Islet precursor cell (in vitro differentiated cells): ENCODE measurements at regions not wholly inside any gene's neighbourhood (a gene's known extent, or its start where the extent isn't known, plus 50 kb on each side); places are given as distances from the start of the nearest gene placed in this dataset.
"Not testable (repeated sequence)": the region's sequence is repeated elsewhere in the genome, so short reads cannot be mapped to it uniquely, and the experiment has no call there.

Experiments
- DNase-seq: peaks from one replicate; pipeline ENCODE4 v3.0.0-alpha.2; 2018

DNA sequence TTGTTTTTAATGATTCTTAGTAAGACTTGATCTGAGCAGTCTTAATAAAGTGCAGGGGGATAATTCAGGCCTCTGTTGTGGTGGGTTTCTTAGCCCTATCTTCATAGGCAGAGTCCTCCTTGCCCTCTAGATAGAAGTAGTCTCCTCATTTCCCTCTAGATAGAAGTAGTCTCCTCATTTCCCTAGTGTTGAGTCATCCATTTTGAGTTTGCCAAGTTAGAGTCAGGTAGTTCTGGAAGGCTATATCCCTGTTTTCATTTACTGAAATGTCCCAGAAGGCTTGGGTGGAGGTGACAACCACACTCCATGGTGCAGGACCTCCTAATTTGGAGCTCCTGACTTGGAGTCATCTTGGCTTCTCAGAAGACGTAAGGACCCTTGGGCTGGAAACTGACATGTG lies 384.6 kb downstream of the MLLT3 start:
- DNase-seq: no peak

DNA sequence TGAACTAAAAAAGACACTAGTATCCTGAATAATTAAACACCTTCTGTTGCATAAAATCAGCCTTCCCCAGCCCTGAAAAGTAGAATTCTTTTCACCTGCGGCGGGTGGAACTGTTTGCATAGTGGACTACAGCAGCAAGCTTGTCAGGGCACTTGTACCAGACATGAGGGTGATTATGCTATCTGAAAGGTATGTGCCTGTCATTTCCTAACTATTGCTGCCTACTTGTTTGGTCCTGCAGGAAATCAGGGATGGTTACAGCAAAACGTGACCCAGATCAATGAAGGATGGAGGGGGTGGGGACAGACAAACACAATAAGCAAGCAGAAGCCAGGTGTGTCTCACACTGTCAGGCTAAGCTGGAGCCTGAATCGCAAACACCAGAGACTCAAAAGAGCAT lies 385.6 kb downstream of the MLLT3 start:
- peak; percentile 54 for DNase-seq

DNA sequence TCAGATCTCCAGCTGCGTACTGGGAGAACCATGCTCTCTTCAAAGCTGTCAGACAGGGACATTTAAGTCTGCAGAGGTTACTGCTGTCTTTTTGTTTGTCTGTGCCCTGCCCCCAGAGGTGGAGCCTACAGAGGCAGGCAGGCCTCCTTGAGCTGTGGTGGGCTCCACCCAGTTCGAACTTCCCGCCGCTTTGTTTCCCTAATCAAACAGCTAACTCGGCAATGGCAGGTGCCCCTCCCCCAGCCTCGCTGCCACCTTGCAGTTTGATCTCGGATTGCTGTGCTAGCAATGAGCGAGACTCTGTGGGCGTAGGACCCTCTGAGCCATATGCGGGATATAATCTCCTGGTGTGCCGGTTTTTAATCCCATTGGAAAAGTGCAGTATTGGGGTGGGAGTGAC lies 387.1 kb downstream of the MLLT3 start:
- not testable (repeated sequence) for DNase-seq

DNA sequence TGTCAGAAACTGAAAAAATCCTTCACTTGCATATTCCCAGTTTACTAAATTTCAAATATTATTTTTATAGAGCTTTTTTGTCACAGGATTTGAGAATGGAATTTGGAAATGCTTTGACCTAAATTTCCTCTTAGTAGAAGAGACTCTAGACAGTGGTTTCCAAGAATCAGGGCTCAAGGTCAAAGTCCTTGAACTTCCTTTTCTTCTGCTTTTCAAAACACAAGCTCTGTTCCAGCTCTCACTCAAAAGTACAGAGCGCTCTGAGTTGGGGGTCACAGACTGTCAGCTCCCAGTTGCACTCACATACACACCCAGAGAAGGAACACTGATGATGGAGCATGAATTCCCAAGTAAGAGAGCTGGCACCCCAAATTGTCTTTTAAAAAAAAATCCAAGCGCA lies 394.2 kb downstream of the MLLT3 start:
- DNase-seq: no peak

DNA sequence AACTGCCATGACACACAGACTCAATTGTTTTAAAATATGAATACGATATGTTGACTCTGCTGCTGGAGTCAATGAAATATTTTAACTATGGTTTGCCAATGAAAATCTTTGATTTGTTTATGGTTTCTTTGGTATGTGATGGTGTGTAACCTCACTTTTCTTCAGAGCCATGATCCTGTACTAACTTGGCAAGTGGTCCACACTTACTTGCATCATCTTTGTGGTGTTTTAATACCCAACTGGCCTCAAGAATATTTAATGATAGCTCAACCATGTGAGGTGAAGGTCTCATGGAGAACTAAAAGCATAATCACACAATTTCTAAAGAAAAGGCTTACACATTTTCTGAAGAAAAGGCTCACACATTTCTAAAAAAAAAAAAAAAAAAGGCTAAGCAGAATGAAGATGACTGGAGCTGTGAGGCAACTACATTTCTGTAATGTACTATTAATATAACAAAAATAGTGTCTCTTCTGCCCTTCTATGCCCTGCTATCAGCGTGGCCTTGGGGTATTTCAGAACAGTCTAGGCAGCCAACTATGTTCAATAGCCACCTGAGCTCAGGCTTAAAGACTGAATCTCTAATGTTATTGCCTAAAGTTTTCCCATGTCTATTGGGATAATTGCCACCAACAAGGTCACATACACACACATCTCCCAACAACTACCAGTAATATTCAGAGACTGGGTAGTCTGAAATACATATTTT lies 395.0 kb downstream of the MLLT3 start:
- no peak for DNase-seq

DNA sequence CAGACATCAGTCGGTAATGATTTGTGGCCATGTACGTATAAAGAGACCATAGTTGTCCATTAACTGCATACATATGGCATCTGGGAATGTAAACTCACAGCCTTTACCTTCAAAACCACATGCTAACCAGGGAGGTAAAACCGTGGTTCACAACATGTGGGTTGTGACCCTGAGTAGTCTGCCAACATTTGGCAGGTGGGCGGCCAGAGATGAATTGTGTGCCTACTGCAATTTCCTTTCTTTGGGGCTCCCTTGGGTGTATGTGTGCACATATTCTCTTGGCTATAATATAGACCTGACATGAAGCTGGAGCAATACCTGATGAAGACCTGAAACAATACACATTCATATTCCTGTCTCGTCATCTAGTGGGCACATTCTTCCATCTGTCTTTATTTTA lies 396.0 kb downstream of the MLLT3 start:
- no peak for DNase-seq

DNA sequence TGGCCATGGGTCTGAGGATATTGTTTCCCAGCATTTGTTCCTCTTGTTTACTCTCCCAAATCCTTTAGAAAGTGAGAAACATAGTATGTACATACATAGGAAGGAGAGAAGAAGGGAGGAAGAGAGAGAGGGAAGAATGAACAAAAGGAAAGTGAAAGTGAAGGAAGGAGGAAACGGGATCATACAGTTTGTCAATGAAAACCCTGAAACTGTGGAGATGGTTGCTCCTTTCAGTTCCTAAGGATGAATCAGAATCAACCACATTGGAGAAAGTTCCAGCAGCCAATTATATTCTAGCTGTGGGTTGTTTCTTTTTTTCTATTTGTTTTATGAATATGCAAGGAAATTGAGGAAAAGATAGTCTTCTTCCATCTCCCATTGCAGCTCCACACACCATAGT lies 396.5 kb downstream of the MLLT3 start:
- DNase-seq: no peak

DNA sequence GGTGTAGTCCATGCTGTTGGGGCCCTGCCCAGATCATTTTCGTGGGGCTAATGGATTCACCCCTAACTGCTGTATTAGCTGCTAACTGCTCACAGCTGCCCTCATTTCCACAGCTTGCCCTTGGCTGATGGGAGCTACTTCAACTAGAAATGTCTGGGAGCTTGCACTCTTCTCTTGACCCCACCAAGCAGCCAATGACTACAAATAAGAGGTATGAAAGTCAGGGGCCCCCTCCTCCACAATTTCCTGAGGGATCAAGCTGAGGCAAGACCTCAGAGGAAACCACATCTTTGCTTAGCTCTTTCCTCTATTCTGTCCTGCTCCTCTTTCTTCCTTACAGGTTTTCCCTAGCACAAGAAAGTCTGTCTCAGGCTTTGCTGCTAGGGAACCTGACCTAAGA lies 397.5 kb downstream of the MLLT3 start:
- DNase-seq: no peak

DNA sequence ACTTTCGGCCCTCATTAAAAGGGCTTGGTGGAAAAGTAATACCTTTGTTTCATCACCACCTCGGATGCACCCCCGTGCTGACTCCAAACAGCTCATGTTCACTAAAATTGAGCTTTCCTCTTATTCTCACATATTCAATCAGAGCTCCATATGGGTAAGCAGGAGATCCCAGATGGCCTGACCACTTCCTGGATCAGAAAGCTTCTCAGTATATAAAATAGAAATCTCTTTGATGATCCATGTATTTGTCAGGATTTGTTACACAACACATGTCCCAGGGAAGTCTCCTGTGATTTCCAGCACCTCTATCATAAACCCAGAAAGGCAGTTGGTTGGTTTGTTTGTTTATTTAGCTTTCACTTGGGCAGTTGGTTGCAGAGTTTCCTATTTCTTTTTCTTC lies 402.0 kb downstream of the MLLT3 start:
- no peak for DNase-seq

DNA sequence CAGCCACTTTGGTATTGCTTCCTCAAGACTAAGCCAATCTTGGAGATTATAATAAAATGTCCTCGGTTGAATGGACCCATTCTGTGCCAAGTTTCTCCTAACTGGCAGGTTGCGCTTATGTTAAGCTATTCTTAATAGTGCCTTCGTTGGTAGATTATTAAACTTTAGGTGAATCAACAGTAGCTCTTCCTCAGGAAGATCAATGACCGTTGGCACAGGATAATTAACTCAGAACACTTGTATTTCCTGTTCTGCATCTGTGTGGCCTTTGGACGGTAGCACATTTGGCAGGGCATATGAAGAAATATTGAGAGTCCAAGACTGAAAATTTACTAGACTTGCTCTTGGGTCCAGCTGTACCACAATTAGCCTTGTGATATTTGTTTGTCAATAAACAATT lies 402.9 kb downstream of the MLLT3 start:
- no peak for DNase-seq

DNA sequence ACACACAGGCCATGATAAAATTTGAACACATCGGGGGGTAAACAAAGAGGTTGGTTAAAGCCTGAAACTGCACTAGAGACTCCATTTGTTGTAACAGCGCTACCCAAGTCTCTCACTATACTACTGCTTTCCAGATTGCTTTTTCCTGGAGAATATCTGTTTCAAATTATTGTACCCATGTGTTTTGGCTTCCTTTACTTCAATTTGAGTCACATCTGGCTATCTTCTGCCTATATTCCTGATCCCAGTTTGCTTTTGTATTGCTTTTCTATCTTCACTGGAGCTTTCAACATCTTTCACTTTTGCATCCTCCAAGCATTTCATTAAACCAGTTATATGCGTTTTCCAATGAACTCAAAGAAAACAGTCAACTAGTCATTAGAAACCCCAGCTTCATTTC lies 404.7 kb downstream of the MLLT3 start:
- no peak for DNase-seq

DNA sequence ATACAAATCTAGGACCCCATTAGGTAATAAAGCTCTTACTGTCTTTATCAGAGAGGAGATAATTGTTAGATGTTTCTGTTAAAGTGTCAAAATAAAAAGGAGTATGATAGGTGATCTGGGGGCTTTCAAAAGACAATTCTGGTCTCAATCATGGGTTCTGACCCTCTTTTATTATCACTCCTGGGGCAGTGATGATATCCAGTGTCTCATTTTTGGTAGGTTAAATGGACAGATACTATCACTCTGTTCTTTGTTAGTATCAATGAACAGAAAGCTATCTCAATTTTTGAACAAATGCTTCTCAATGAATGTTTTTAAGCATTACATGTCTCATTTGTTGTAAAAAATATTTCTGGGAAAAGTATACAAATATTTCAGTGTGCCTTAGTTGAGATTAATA lies 405.9 kb downstream of the MLLT3 start:
- no peak for DNase-seq

DNA sequence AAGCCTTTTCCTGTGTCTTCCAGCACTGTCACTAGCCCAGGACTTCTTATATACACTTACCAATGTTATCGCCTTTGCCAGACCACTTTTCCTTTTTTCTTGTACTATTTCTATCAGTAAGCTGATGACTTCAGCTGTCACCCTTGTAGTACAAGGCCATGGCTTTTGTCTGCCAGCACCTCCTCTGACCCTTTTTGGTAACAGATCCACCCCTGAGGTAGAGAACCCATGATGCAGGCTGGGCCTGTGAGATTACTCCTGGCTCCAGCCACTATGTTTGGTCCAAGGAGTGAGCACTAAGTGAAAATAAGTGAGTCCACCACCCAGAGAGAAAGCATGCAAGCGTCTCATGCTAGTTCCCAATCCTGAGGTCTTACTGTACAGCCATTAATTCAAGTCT lies 406.7 kb downstream of the MLLT3 start:
- DNase-seq: peak; percentile 76

DNA sequence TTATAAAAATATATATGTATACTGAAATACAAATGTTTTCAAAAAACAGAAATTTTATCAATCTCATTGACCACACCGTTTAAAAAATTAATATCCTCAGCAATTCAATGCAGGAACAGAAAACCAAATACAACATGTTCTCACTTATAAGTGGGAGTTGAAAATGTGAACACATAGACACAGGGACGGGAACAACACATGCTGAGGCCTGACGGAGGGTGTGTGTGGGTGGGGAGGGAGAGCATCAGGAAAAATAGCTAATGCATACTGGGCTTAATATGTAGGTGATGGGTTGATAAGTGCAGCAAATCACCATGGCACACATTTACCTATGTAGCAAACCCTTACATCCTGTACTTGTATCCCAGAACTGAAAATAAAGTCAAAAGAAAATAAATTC lies 409.5 kb downstream of the MLLT3 start:
- DNase-seq: no peak

DNA sequence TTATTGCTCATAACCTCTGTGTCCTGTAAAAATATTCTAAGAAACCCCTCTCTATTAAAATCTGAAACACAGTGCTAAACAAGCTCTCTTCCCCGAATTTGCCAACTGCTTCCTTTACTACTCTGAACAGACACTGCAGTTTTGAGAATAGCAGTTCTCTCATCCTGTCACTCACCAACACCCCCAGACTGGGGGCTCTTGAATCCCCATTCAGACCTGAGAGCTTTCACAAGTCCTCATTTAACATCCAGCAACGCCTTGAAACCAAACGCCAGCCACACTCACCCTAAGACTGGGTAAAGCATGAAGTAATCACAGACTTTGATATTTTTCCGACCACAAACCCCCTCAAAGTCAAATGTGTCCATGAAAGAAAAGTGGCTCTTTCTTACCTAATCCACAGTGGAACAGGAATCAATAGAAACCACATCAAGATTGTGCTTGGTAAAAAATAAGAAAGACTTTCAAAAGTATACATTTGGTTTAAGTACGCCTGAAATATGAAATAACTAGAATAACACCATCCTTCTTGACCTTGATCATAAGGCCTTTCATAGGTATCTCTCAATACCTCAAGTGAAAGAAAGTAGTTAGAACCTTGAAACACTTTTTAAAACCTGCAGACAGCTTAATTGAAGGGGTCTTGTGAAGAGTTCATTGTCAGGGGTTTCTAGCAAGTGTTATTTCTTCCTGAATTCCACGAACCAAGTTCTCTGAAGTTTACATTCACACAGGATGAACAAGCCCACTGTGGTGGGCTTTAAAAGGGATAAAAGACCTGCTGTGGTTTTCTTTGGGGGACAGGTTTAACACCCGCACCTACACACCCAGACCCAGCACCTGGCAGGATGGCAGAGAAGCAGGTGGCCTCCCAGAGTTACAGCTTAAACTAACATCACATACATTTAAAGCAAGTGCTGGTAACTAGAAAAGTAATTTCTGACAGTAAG lies 412.6 kb downstream of the MLLT3 start:
- no peak for DNase-seq

DNA sequence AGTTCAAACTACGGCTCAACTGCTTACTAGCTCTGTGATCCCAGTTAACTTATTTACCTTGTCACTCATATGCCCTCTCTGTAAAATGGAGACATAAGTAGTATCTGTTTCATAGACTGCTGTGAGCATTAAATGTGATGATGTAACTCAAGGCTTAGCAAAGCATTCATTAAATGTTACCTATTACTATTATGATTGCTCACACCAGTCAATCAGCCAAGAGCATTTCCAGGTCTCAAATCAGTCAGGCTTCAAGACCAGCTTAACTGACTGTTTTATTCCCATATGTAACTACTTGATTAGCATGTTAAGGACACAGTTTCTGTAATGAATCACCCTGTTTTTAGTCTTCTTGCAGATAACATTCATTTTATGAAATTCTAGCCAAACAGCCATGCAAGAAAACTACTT lies 413.3 kb downstream of the MLLT3 start:
- DNase-seq: no peak

DNA sequence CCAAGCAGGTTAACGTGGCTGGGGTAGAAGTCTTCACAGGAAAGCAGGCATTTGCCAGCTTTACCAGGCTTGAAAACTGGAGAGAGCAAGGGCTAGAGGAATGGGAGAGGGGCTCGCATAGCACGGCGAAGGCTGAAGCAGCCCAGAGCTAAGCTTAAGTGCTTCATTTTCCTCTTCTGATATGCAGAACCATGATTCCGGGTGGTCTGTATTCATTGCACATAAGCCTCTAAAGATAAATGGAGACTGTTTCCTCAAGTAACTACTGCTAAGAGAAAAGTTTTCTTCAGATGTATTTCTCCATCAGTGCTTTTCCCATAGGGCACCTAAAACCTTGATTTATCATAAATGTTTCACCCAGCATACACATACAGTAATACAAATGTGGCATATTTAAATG lies 414.1 kb downstream of the MLLT3 start:
- no peak for DNase-seq

DNA sequence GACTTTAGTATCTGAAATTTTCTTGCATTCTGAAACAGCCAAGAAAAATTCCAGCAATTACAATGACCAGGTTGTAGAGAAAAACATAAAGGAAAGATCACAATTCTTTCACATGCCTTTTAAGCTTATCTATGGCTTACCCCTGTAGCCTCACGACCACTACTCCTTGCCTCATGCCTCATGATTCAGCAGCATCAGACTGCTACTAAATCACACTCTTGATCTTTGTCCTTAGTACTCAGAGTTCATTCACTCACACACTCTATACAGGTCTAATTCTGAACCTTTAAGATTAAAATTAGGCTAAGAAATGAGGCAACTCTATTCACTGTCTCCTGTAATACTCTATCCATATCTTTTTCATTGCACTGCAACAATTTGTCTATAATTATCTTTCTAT lies 415.1 kb downstream of the MLLT3 start:
- DNase-seq: no peak

DNA sequence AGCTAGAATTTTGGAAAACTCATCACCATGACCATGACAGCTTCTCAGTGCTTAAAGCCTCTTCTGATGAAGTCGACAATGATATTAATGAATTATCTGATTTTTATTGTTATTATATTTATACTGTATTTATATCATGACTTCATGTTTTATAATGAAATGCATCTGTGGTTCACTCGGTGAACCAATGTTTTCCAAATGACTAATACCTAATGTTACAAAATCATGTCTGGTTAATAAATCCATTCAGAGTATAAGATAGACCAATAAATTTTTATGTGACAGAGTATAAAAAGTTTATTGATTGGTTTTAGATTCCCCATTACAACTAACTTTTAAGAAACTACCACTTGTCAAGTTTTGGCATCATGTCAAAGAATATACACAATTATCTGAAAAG lies 416.5 kb downstream of the MLLT3 start:
- no peak for DNase-seq

DNA sequence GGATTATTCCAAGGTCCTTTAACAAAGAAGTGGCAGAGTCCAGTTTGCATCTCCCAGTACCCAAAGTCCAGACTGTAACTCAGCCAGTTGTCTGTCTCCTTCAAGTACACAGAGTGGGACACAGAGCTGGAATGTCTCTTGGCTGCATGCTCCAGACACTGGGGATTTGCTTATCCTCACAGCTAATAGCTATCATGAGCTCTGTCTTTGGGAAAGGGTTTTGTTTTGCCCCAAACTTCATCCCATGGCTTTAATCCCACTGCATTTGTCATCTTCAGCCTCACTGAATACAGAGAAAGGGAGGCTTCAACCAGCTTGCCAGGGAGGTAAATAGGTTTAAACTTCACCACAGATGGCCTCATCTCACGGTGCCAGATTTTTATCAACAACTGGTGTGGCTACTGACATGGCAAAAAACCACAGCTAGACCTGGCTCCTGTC lies 412.2 kb upstream of the SLC24A2 start:
- peak; percentile 80 for DNase-seq

DNA sequence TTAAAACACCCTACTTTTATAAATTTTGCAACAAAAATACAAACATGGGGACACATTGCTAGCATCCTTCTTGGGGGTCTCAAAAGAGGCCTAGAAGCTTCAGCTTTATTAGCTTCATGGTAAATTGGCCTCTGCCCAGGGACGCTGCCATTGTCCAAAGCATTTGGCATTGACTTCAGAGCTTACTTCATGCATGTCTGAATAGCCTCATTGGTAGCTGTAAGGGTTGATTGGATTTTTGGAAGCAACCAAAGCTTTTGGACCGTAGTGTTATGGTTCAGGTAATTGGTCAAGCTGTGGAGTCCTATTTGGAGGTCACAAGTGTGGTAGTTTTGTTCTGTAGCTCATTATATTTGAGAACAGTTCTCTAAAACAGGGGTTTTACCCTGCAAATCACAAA lies 411.7 kb upstream of the SLC24A2 start:
- no peak for DNase-seq

DNA sequence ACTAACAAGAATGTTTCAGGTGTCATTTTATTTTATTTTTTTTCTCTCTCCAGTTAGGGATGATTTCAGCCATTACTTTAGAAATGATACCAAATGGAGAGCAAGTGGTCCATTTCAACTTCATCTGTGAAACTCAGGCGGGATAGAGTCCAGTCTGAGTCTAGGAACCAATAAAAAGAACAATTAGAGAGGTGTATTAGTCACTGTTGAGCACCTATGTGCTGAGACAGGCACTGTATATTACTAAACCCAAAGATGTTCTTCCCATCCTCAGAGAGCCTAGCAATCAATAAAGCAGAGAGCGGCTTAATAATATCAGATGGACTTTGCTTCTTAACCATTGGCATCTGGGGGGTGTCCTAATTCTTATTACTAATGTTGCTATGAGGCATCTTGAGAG lies 410.3 kb upstream of the SLC24A2 start:
- DNase-seq: no peak

DNA sequence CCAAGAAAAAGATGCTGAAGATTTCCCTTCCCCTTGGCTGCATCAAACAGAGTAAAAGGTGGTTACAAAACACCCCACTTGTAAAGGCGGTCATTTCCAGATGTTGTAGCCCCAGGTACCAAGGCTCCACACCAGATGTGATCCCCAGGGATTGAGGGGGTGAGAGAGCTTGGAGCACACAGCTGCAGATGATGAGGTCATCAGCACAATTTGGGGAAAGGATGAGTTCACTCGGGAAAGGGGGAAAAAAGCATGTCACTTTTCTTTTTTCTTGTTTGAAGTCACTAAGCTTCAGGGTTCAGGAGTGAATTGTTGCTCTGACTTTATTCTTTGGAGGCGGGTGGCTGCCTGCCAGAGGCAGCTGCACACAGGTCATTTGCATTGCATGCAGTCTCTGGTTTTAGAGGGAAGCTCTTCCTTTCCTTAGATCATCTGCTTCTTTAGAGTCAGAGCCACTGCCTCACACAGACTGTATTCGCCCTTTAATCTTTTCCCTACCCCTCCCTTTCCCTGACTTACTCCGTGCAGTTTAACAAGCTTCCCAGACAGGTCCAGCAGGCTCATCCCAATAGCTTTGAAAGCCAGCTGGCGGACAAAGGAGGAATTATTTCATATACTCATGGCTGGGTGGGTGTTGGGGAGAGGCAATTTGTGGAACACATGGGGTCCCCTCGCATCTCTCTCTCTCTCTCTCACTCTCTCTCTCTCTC lies 409.3 kb upstream of the SLC24A2 start:
- DNase-seq: peak; percentile 93
